ENCODE measurements at regions not wholly inside any gene's neighbourhood (a gene's known extent, or its start where the extent isn't known, plus 50 kb on each side); places are given as distances from the start of the nearest gene placed in this dataset.

DNA sequence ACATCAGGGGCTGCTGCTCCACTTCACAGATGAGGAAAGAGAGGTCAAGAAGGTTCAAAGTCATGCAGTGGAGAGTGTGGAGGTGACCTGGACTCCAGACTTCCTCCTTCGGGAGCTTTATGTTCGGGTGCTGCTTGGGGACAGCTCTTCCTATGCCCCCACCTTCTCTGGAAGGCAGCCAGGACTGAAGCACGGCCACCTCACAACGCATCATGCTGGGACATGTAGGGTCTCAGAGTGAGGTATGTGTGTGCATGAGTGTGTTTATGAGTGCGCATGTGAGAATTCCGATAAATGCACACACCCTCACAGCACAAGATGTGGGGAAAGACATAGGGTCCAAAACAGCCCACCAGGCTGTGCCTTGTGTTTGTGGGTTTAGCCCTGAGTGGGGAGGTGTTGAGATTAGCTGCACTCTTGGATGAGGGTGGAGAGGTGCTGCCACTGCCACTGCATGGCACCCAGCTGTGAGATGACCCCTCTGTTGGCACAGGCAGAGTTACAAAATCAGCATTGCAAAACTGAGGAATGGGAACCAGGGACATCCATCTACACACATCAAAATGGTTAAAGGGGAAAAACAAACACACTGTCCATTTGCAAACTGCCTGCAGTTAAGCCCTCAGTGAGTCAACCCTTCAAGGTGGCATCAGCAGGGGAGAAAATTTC, 367.4 kb downstream of the SEC14L1 start:
- no peak overlapping the region for H3K14ac ChIP-seq (ENCODE audit: insufficient read length)
- H4K8ac ChIP-seq (ENCODE audit: extremely low read depth, insufficient read depth, low read length): no peak overlapping the region
- H3K4me1 ChIP-seq (replicated peaks in 1 of 4; ENCODE audit: control insufficient read depth in 3 of 4, insufficient read depth in 4 of 4, low read length in 3 of 4): peaks cover 0 to 7% (median 4%) of the 10 kb centered on the region in 4 experiments; a peak in 3 of 7 replicates
- no peak overlapping the region for H4K91ac ChIP-seq (replicated peaks; ENCODE audit: insufficient read length, low read length)
- no peak overlapping the region for H3K9ac ChIP-seq (replicated peaks in 1 of 4; ENCODE audit: extremely low read depth in 1 of 4, low read depth in 3 of 4, low read length in 3 of 4)
- no peaks in the 10 kb centered on the region for H3K27me3 ChIP-seq (replicated peaks in 1 of 4; ENCODE audit: control insufficient read depth in 3 of 4, extremely low read depth in 1 of 4, insufficient read depth in 3 of 4, low read length in 3 of 4)
- peaks cover 0 to 5% of the 10 kb centered on the region in 2 experiments; a peak in 1 of 4 replicates for H3K9me3 ChIP-seq (ENCODE audit: insufficient read depth in 2 of 2, low read depth in 1 of 2, low read length in 1 of 2)
- H3K23ac ChIP-seq (ENCODE audit: insufficient read length): no peak overlapping the region
- H2AFZ ChIP-seq (ENCODE audit: low read length): no peak overlapping the region
- no peak overlapping the region for H3K18ac ChIP-seq (ENCODE audit: extremely low read depth, low read length)
- no peaks in the 10 kb centered on the region for H3K79me1 ChIP-seq (ENCODE audit: low read depth, low read length)
- POLR2A ChIA-PET (ENCODE audit: partially characterized antibody): no interaction called here
- no peaks in the 10 kb centered on the region for H3K79me2 ChIP-seq (ENCODE audit: control insufficient read depth in 1 of 2, insufficient read depth in 2 of 2, low read length in 2 of 2)
- peaks cover 9% of the 10 kb centered on the region; the same call in 1 of the 2 replicates for H3K23me2 ChIP-seq (ENCODE audit: low read depth, low read length)
- no peak overlapping the region for H3K4ac ChIP-seq (replicated peaks; ENCODE audit: insufficient read length, low read depth, low read length)
- H3K56ac ChIP-seq (replicated peaks; ENCODE audit: insufficient read length, low read depth, low read length): no peak overlapping the region
- H4K20me1 ChIP-seq (replicated peaks in 1 of 2; ENCODE audit: control insufficient read depth in 1 of 2, insufficient read depth in 2 of 2, low read length in 2 of 2): peaks cover 0 to 1% of the 10 kb centered on the region in 2 experiments
- H2BK120ac ChIP-seq (replicated peaks; ENCODE audit: low read depth, low read length): no peak overlapping the region
- CTCF ChIA-PET (ENCODE audit: partially characterized antibody): interaction anchor here (0.6 to 1.0 kb wide), 3 partner anchors 20 to 98 kb away, joined by 3 to 4 read pairs (median 4); no protein-coding TSS in a partner anchor
- H3K4me2 ChIP-seq (ENCODE audit: insufficient read depth in 1 of 2, low read depth in 2 of 2, low read length in 2 of 2): no peak overlapping the region
- no peak overlapping the region for H2BK20ac ChIP-seq (ENCODE audit: low read length)
- no peak for FAIRE-seq
- H3K27ac ChIP-seq (ENCODE audit: low read depth, low read length): no peak overlapping the region
- no peak overlapping the region for H2BK15ac ChIP-seq (ENCODE audit: low read length)
- H3K4me3 ChIP-seq (ENCODE audit: extremely low read depth in 1 of 4, insufficient read depth in 2 of 4, low read depth in 3 of 4, low read length in 4 of 4): no peak overlapping the region
- 79% methylated on average over 6 of the region's 6 CpGs; no CpG with 5 or more reads in 1 of the 2 experiments for WGBS, 2 experiments (ENCODE audit: extremely low coverage in 1 of 2, insufficient coverage in 1 of 2, insufficient read length in 1 of 2, insufficient replicate concordance in 2 of 2, low coverage in 1 of 2, low lambda C conversion rate in 2 of 2, missing lambda C conversion rate in 1 of 2)
- H2AK5ac ChIP-seq (ENCODE audit: low read depth, low read length): no peak overlapping the region
- H2BK12ac ChIP-seq (ENCODE audit: low read depth, low read length): no peak overlapping the region
- no peak overlapping the region for H4K5ac ChIP-seq (ENCODE audit: insufficient read length, low read depth, low read length)
- H2BK5ac ChIP-seq (ENCODE audit: low read depth, low read length): no peak overlapping the region
- no peaks in the 10 kb centered on the region for H3K36me3 ChIP-seq (ENCODE audit: control insufficient read depth in 2 of 4, insufficient read depth in 4 of 4, low read length in 3 of 4)
- no peak for DNase-seq (ENCODE audit: low read depth in 1 of 2, low spot score in 2 of 2)
- TF ChIP-seq FOSL1 (IDR thresholded peaks at IDR 0.05; ENCODE audit: insufficient read depth, low read depth, low read length): no peak
- no peak for TF ChIP-seq TEAD4 (IDR thresholded peaks at IDR 0.05; ENCODE audit: low read depth, low read length)
- no peak for TF ChIP-seq SRF (IDR thresholded peaks at IDR 0.05; ENCODE audit: low read depth, low read length)
- no peak for TF ChIP-seq CTBP2 (IDR thresholded peaks at IDR 0.05; ENCODE audit: borderline replicate concordance, insufficient read depth, insufficient read length, low read length)
- TF ChIP-seq, protein P1, sequence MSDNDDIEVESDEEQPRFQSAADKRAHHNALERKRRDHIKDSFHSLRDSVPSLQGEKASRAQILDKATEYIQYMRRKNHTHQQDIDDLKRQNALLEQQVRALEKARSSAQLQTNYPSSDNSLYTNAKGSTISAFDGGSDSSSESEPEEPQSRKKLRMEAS (IDR thresholded peaks at IDR 0.05): no peak
- TF ChIP-seq CHD1 (IDR thresholded peaks at IDR 0.05; ENCODE audit: low read depth, low read length): no peak
- no peak for TF ChIP-seq BACH1 (IDR thresholded peaks at IDR 0.05; ENCODE audit: low read length)
- no peak for TF ChIP-seq HDAC6 (IDR thresholded peaks at IDR 0.05; ENCODE audit: low read depth, low read length)
- no peak for TF ChIP-seq CBX5 (IDR thresholded peaks at IDR 0.05; ENCODE audit: low read depth, low read length)
- TF ChIP-seq, protein P2, sequence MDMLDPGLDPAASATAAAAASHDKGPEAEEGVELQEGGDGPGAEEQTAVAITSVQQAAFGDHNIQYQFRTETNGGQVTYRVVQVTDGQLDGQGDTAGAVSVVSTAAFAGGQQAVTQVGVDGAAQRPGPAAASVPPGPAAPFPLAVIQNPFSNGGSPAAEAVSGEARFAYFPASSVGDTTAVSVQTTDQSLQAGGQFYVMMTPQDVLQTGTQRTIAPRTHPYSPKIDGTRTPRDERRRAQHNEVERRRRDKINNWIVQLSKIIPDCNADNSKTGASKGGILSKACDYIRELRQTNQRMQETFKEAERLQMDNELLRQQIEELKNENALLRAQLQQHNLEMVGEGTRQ (IDR thresholded peaks at IDR 0.05; ENCODE audit: low read length): no peak
- no peak for TF ChIP-seq BCL11A (IDR thresholded peaks at IDR 0.05; ENCODE audit: low read depth in 2 of 2, low read length in 2 of 2)
- no peak for TF ChIP-seq TAF7 (optimal IDR thresholded peaks at IDR 0.05; ENCODE audit: borderline replicate concordance, low read depth, low read length)
- no peak for TF ChIP-seq EGR1 (IDR thresholded peaks at IDR 0.05; ENCODE audit: borderline replicate concordance, low read depth, low read length)
